Renal cortex interstitium (tissue), 11 donors: ENCODE measurements at regions not wholly inside any gene's neighbourhood (a gene's known extent, or its start where the extent isn't known, plus 50 kb on each side); places are given as distances from the start of the nearest gene placed in this dataset.
A peak's percentile ranks its signal among the peaks of the same experiment; 100 is the strongest.

ENCODE experiments used
- DNase-seq, 11 donors: peaks; one replicate each; pipeline ENCODE4 v3.0.0-alpha.2; 2013; ENCODE audit warnings: low read depth in 9 of 11, low spot score in 4 of 11; ENCODE audit errors: extremely low read depth in 1 of 11

DNA sequence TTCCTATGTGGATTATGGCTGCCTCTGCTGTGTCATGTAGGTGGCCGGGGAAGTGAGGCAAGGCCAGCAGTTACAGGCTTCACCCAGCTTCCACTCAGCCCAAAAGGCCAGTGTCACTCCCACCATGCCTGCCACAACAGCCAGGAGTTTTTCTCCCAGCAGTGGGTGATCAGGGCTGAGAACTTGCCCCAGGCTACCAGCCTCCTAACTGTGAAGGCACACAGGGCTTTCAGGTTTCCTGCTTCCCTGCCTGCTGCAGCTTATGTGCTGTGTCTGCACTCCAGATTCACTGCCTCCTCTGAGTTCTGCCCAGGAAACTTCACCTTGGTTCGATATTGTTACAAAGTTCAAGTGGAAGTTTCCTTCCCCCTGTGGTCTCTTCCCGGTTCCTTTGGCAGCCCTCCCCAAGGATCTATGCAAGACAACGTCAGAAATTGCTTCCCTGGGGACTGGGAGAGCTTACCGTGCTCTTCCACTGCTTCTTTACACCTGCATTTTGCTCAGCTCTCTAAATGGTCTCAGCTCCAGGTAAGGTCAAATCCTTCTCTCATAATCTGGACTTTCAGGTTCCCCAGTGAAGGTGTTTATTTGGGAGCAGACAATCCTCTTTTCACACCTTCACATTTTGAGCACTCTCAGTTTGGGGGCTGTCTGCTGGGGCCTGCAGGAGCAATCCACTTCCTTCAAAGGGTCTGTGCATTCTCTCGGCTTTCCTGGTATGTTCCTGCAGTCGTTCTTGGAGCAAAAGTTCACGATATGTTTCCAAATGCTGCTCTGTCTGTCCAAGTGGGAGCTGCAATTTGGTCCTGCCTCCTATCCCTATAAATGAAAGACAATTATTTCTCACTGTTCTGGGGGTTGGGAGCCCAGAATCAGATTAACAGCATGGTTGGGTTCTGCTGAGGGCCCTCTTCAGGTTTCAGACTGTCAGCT is 1730.1 kb upstream of the PRR20A start:
- DNase-seq = no peak

DNA sequence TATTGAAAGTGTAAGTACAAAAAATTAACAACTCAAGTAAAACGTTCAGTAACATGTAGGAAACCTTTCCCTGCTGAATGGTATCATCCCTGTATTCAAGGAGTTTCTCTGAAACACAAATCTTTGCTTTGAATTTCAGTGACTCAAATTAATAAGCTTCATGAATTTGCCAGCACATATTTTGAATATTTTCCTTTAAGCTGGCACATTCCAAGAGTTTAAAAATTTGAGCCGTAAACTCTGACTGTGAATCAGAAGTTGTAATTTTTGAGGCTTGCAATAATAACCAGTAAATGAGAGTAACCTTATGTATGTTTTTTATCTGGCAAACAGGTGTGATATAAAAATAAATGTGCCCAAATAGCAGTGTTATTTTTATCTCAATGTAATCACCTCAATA is 1722.6 kb upstream of the PRR20A start:
- DNase-seq = no peak

DNA sequence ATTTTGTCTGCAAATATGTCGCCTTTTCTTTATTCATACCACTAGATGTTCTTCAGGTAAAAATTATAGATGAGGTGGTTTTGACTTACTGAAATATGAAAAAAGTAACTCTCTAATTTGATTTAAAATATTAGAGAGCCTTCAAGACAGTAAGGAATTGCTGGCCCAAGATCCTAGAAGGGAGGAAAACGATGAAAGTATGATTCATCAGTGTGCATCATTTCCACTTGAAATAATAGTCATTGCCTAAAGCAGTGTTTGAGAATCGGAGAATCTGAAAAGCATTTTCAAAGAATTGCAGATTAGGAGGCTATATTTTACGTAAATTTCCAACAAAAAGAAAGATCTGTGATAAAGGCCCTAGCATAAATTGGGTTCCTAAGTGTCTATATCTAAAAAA is 1707.9 kb upstream of the PRR20A start:
- no peak for DNase-seq

DNA sequence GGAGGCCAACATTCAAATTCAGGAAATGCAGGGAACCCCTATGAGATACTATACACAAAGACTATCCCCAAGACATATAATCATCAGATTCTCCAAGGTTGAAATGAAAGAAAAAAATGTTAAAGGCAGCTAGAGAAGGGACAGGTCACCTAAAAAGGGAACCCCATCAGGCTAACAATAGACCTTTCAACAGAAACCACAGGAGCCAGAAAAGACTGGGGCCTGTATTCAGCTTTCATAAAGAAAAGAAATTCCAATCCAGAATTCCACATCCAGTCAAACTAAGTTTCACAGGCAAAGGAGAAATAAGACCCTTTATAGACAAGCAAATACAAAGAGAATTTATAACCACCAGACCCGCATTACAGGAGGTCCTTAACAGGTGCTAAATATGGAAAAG is 1703.6 kb upstream of the PRR20A start:
- no peak for DNase-seq

DNA sequence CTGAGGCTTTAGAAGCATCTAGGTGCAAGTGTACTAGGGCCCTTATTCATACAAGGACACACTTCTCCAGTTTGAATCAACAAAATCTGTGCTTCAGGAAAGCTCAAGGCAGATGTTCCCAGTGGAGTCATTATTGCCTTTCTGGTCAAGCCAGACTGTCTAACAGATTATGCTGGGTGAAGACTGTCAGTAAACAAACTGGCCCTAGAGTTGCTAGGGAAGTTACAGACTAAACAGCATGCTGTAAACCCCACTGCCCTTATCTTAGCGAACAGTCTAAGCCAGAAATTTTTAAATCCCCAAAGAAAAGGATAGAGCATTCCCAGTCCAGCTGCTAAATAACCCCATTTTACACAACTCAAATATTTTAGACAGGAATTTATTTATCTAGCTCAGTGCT is 1701.3 kb upstream of the PRR20A start:
- peak in 8 of 11 donors; percentile 1 to 19 (median 6) for DNase-seq

DNA sequence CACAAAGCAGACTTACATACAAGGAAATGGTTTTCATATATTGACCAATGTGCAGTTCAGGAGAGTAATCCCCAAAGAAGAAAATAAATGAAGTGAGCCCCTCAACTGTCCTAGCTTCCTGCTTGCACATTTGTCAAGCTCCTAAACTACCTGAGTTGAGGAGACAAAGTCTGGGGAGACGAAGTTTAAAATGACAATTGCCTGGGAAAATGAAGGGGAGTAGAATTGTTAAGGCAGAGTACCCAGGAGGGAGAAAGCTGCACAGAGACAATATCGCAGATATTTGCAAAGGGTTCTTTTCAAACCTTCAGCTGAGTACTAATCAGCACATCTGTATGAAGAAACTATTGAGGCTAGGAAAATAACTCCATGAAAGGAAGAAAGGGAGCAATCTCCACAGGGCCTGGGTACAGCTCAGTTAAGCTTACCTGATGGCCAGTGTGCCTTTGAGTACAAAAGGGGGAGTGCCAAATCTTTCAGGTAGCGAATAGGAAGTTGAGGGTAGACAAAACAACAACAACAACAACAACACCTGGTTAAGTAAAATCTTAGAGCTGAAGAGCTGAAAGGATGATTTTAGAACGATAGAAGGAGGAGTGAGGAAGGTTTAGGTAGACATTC is 1700.1 kb upstream of the PRR20A start:
- no peak for DNase-seq

DNA sequence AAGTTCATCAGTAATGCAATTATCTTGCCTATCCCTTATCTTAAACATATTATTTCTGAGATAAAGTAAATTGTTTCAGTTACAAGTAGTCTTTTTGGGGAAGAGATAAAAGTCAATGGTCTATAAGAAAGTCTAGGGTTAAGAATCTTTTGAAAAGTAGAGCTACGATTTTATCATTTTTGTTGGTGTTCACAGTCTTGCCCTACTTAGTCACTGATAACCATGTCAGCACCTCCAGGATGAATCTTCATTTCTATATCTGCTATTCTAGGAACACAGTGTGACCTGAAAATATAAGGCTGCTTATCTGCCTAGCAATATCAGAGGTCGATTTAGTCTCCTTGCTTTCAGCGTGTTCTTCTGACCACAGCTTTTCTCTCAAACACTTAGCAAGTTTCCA is 1676.5 kb upstream of the PRR20A start:
- no peak for DNase-seq

DNA sequence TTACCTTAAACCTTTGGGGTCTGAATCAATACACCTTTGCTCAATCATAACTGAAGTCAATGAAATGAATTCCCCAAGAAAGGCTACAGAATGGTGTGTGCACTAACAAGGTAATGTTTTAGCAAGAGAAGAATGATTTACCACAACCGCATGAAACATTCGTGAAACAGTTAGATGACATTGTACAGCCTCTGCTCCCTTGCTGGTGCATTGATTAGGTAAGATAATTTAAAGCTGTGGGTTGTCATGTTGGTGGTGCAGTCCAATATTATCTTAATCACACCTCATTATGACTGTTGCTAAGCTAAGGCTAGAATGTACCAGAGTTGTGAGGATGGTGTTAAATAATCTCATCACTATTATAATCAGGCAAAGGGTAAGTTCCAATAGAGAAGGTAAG is 1673.2 kb upstream of the PRR20A start:
- no peak for DNase-seq

DNA sequence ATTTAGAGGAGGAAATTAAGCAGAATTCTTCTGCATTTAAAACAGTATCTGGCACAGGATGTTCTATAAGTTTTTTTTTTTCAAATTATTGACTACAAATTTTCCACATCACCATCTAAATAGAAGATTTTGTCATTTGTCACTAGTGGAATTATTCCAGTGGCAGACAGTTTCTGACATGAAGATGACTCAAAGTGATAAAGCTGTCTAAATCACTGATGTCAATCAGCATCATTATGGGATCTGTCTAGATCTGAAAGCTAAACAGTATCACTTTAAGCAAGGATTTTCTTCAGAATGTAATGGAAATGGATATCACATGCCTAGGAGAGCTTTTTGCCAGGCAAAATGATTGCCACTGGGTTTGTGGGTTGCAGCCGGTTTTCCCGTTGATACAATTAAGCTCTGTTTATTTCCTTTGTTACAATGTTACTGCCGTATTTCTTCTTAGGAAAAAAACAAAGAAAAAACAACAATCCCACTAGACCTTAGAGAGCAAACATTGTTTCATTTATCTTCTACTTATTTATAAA is 1657.0 kb upstream of the PRR20A start:
- DNase-seq = no peak

DNA sequence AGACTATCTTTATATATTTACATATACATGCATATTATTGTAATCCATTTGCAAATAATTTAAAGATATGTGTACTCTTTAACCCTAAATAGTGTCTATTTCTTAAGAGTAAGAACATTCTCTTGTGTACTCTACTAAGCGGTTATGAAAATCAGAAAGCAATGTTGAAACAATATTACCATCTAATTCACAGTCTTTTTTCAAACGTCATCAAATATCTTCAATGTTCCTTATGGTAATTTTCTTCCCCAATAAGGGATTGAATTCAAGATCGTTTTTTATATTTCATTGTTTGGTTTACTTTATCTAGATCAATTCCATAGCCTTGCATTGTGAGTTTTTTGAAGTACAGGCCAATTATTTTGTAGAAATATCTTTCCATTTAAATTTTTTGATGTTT is 1647.4 kb upstream of the PRR20A start:
- DNase-seq = no peak

DNA sequence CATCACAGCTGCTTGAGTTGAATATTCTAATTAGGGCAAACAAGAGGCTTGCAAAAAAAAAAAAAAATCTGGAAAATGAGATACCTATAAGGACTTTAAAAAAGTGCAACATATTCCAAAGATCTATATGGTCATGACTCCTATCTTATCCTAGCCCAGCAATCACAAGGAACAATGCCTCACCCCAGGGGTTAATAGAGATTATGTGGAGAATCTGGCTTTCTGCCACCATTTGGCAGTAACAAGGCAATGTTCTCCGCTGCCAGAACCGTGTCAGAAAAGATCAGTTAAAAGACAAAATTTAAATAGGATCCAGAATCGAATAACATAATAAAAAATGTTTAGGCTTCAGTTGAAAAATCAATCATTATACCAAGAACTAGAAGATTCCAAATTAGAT is 1643.2 kb upstream of the PRR20A start:
- DNase-seq = no peak

DNA sequence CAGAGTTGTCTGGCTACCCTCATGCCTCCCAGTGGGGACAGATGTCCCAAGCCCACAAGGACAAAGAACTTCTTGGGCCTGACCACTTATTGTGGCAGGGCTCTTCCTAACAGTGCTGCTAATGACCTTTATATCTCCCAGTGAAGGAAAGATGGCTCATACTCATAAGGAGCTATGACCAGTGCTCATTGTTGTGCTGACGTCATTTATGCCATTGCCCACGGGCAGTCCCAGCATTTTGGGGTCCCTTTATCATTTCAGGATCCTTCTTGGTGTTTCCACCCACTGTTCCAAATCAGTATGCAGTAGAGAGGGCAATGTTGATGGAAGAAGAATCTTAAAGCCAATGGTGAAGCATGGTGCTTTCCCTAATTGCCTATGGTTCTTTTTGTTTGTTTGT is 1640.0 kb upstream of the PRR20A start:
- no peak for DNase-seq

DNA sequence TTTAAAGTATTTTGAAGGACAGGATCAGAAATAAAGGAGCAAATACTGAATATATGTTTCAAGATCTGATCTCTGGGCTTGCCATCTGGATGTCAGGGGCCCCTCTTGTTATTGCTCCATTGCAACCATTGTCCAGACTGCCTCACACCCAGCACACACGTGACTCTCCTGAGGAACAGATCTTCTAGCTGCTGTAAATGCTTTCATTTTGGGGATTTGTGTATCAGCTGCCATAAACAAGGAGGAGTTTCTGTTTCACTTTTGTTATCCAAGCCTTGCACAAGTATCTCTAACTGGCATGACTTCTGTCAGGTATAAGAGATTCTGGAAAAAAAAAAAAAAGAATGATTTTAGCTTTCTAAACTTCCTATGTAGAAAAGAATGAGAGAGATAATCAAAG is 1624.1 kb upstream of the PRR20A start:
- DNase-seq = no peak

DNA sequence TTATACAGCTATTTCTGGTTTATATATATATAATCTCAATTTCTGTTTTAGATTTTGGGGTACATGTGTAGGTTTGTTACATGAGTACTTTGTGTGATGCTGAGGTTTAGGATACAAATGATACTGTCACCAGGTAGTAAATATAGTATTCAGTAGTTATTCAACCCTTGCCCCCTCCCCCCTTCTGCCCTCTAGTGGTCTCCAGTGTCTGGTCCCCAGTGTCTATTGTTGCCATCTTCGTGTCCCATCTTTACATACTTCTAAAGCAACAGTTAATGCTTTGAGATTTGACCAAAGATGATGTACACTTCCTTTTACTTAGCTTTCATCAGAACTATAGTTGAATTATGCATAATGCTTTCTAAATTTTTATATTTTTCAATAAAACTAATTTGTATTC is 1623.4 kb upstream of the PRR20A start:
- no peak for DNase-seq

DNA sequence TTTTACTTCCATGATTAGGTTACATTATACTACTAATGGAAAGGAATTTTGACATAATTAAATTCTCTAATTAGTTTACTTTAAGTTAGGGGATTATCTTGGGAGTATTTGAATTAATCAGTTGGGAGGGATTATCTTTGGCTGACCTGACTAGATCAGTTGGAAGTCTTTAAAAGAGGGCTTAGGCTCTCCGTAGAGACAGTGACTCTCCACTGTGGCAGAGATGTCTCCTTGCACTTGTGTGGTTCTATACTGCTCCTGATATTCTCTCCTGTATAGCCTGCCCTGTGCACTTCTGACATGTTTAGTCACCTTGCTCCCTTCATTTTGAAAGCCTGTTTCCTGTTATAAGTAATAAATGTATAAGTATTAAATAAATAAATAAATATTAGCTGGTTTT is 1612.3 kb upstream of the PRR20A start:
- DNase-seq = no peak

DNA sequence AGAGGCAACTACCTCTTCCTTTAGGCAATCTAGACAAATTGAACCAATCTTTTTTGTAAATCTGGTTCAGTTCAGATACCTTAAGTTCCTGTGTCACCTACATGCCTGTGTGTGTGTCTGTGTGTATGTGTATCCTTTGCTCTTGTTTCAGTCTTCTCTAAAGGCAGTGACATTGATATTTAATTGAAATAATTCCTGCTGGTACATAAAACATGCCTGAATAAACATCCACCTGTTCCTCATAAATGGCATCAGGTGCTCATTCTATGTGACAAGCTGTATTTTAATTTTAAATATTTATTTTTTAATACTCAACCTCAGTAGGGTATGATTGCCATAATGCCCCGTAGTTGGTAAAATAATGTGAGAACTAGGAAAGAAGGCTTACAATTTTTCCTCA is 1606.4 kb upstream of the PRR20A start:
- no peak for DNase-seq

DNA sequence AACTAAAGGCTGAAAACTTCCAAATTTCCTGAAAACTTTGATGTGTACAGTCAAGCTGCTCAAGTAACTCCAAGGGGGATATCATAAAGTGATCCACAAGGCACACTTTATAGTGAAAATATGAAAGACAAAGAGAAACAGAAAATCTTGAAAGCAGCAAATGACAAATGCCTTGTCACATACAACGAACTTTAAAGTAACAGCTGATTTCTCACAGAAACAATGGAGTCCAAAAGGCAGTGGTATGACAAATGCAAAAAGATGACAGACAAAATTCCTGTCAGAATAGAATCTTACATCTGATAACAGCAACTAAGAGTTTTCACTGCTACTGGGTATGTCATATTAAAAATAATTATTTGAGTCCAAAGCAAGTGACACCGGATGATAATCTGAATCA is 1602.3 kb upstream of the PRR20A start:
- DNase-seq = no peak

DNA sequence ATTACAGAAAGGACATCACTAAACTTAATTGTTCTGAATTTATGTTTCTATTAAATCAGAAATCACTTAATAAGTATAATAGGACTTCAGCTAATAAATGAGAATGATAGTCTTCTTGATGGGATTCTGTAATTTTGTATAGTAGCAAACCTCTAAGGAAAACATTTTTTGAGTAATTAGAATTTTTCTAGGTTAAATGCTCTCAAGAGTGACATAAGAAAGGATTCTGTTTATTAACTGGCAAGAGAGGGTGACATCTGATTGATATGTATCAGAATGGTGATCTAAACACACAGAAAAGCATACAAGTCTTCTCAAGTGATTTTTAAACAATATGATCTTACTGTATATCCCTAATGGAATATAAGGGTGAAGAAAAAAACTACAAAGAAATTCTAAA is 1597.7 kb upstream of the PRR20A start:
- DNase-seq = no peak

DNA sequence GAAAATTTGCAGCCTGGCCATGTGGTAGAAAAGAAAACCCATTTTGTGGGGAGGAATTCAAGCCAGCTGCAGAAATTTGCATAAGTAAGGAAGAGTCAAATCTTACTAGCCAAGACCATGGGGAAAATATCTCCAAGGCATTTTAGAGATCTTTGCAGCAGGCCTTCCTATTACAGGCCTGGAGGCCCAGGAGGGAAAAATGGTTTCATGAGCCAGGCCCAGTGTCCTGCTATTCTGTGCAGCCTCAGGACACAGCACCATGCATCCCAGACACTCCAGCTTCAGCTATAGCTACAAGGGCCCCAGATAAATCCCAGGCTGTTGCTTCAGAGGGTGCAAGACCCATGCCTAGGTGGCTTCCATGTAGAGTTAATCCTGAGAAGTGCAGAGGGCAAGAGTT is 1590.1 kb upstream of the PRR20A start:
- DNase-seq = no peak

DNA sequence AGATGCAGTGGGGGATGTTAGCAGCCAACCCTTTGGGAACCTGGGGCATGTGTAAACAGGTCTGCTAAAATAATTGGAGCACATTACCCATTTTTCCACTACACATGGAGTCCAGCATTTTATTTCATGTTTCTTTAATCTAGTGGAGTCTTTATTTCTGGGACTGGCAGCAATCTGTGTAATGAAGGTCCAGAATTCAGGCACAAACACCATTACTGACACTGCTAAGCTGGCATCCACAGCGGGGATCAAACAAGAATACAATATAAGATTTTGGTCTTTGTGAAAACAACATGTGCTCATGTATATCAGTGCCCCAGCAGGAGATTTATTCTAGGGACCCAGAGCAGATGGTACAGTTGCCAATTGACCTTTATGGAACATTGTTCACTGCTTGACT is 1587.0 kb upstream of the PRR20A start:
- no peak for DNase-seq

DNA sequence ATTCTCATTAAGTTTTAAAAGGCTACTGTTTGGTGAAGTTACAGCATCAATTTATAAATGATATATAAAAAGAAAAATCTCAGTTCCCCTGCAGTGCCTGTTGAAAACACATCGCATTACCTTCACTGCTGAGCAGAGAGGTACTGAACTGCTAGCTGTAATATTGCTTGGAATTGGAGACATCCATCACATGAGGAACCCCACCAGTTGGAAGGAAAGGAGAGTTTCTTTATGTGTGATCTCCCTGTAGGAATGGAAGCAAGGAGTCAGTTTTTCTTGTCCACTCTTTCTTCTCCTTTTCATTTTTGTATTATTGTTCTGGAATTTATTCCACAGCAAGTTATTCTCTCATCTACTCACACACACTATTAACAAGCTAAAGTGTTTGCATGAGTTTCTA is 1586.0 kb upstream of the PRR20A start:
- DNase-seq = no peak
